IMR-90 (cell line): ENCODE measurements at regions not wholly inside any gene's neighbourhood (a gene's known extent, or its start where the extent isn't known, plus 50 kb on each side); places are given as distances from the start of the nearest gene placed in this dataset.

Source experiments
- ATAC-seq: fragments of 200-7000 bp; cut with Tn5 transposase; 2 replicates; pipeline ENCODE4 v1.9.1; 2020; ENCODE audit warnings: low read depth, mild to moderate bottlenecking, moderate library complexity
- BruUV-seq: library from RNA; stranded (reverse); fragments of 400-500 nt; replicated peaks from 2 replicates; lab custom pipeline; 2021; lab: Mats Ljungman, UMichigan
- CTCF ChIA-PET: fragments of 300-600 bp; formaldehyde crosslinking; extraction: SDS; loops from one replicate; lab custom pipeline; 2021; ENCODE audit warnings: antibody characterized with exemption; lab: Yijun Ruan, JAX
- POLR2A ChIA-PET: fragments of 300-600 bp; sonication (Branson Sonifier 250); formaldehyde crosslinking; loops from one replicate; lab custom pipeline; 2022; ENCODE audit warnings: antibody characterized with exemption; ENCODE audit not compliant: unreplicated experiment; lab: Charles Lee
- DNase-seq: peaks from one replicate; pipeline ENCODE4 v3.0.0; 2013
- H2AFZ ChIP-seq: replicated peaks from 2 replicates; pipeline ENCODE3; 2013; ENCODE audit warnings: low read length, mild to moderate bottlenecking; ENCODE audit not compliant: poor library complexity
- H2AK5ac ChIP-seq: 2 replicates; pipeline ENCODE4 v1.6.1; 2013; ENCODE audit warnings: low read depth, low read length, inconsistent platforms
- H2AK9ac ChIP-seq: replicated peaks from 2 replicates; pipeline ENCODE3; 2013; ENCODE audit warnings: mild to moderate bottlenecking, low read depth, low read length, moderate library complexity; ENCODE audit not compliant: poor library complexity
- H2BK120ac ChIP-seq: 2 replicates; pipeline ENCODE4 v1.6.1; 2013; ENCODE audit warnings: low read depth, low read length, inconsistent platforms
- H2BK15ac ChIP-seq: 3 replicates; pipeline ENCODE4 v1.6.1; 2013; ENCODE audit warnings: low read depth, low read length, inconsistent platforms
- H2BK20ac ChIP-seq: 2 replicates; pipeline ENCODE4 v1.6.1; 2013; ENCODE audit warnings: low read depth, mild to moderate bottlenecking, inconsistent platforms, low read length, moderate library complexity
- H2BK5ac ChIP-seq: 2 replicates; pipeline ENCODE4 v1.6.1; 2013; ENCODE audit warnings: mild to moderate bottlenecking, low read depth, low read length, inconsistent platforms; ENCODE audit not compliant: poor library complexity, severe bottlenecking
- H3K14ac ChIP-seq: replicated peaks from 2 replicates; pipeline ENCODE4 v1.6.1; 2013; ENCODE audit warnings: low read depth, low read length, inconsistent platforms
- H3K18ac ChIP-seq: 2 replicates; pipeline ENCODE4 v1.6.1; 2013; ENCODE audit warnings: low read depth, low read length, control low read depth
- H3K23ac ChIP-seq: 2 replicates; pipeline ENCODE4 v1.6.1; 2013; ENCODE audit warnings: low read depth, low read length, inconsistent platforms
- H3K27ac ChIP-seq: 2 replicates; pipeline ENCODE4 v1.5.1; 2013; ENCODE audit warnings: mild to moderate bottlenecking, control low read depth, low read length; ENCODE audit not compliant: insufficient read depth
- H3K27me3 ChIP-seq: 2 replicates; pipeline ENCODE4 v1.6.1; 2013; ENCODE audit warnings: low read length; ENCODE audit not compliant: control insufficient read depth, insufficient read depth
- H3K36me3 ChIP-seq: 2 replicates; pipeline ENCODE4 v1.6.1; 2013; ENCODE audit warnings: low read length, mixed read lengths; ENCODE audit not compliant: control insufficient read depth, insufficient read depth
- H3K4ac ChIP-seq: 2 replicates; pipeline ENCODE4 v1.6.1; 2013; ENCODE audit warnings: low read depth, low read length, inconsistent platforms
- H3K4me1 ChIP-seq: 2 replicates; pipeline ENCODE4 v1.6.1; 2013; ENCODE audit warnings: low read length, mixed read lengths; ENCODE audit not compliant: control insufficient read depth, insufficient read depth
- H3K4me2 ChIP-seq: 2 replicates; pipeline ENCODE4 v1.6.1; 2013; ENCODE audit warnings: low read depth, mild to moderate bottlenecking, control low read depth, low read length, moderate library complexity
- H3K4me3 ChIP-seq: 2 replicates; pipeline ENCODE4 v1.5.1; 2013; ENCODE audit warnings: low read depth, mild to moderate bottlenecking, control low read depth, low read length, moderate library complexity; ENCODE audit not compliant: insufficient read depth
- H3K56ac ChIP-seq: 2 replicates; pipeline ENCODE4 v1.6.1; 2013; ENCODE audit warnings: low read length, inconsistent platforms; ENCODE audit not compliant: insufficient read depth; ENCODE audit errors: extremely low read depth
- H3K79me1 ChIP-seq, 2 experiments: 2 replicates each; pipeline ENCODE4 v1.6.1; 2013; ENCODE audit warnings: low read length in 2 of 2, inconsistent platforms in 1 of 2, low read depth in 1 of 2
- H3K9ac ChIP-seq: 2 replicates; pipeline ENCODE4 v1.6.1; 2013; ENCODE audit warnings: low read depth, low read length, control low read depth
- H3K9me1 ChIP-seq: 2 replicates; pipeline ENCODE4 v1.6.1; 2013; ENCODE audit warnings: low read length, inconsistent platforms; ENCODE audit not compliant: insufficient read depth
- H3K9me3 ChIP-seq: 2 replicates; pipeline ENCODE4 v1.6.1; 2013; ENCODE audit warnings: low read length; ENCODE audit not compliant: control insufficient read depth, insufficient read depth
- H4K20me1 ChIP-seq: 2 replicates; pipeline ENCODE4 v1.6.1; 2013; ENCODE audit warnings: low read length, inconsistent platforms; ENCODE audit not compliant: insufficient read depth
- H4K5ac ChIP-seq: 2 replicates; pipeline ENCODE4 v1.6.1; 2013; ENCODE audit warnings: mild to moderate bottlenecking, low read depth, low read length, control low read depth
- H4K8ac ChIP-seq, 2 experiments: 2 replicates each; pipeline ENCODE4 v1.6.1; 2013; ENCODE audit warnings: low read depth in 2 of 2, low read length in 2 of 2, control low read depth in 1 of 2, inconsistent platforms in 1 of 2
- H4K91ac ChIP-seq: 2 replicates; pipeline ENCODE4 v1.6.1; 2013; ENCODE audit warnings: low read depth, low read length, inconsistent platforms; ENCODE audit not compliant: insufficient read depth
- USF2 ChIP-seq: fragments of 150-350 bp; IDR thresholded peaks from 2 replicates; pipeline ENCODE4 v1.6.1; 2017; ENCODE audit warnings: mild to moderate bottlenecking, antibody characterized with exemption, low read length, low read depth
- WGBS, 2 experiments: methylation state at CpG; one replicate each; pipeline versions ENCODE4 v1.1.5 to v1.1.7; 2013; ENCODE audit warnings: missing lambda C conversion rate in 2 of 2; ENCODE audit not compliant: insufficient read length in 1 of 2; ENCODE audit errors: extremely low coverage in 2 of 2; 5-methylcytosine and 5-hydroxymethylcytosine counted together
- dilution Hi-C: fragments of 300-500 bp; cut with HindIII; formaldehyde crosslinking; loops from one replicate; pipeline ENCODE4 v1.14.3; 2018; ENCODE audit warnings: low sequenced_read_pairs; ENCODE audit not compliant: unreplicated experiment
- in situ Hi-C: fragments of 300-500 bp; cut with MboI; formaldehyde crosslinking; loops from 3 replicates; pipeline ENCODE4 v1.14.3; 2019; ENCODE audit warnings: low sequenced_read_pairs, inconsistent platforms, mixed read lengths
- intact Hi-C: fragments of 100-400 bp; cut with micrococcal nuclease; formaldehyde crosslinking; loops from 2 replicates; pipeline ENCODE4 v1.10.0; 2022

- Histone ChIP-seq H4K8ac (no peak overlapping the region), H3K56ac (no peak overlapping the region), H3K9me3 (peaks cover 8% of the 10 kb centered on the region; the same call in 1 of the 2 replicates), H2BK15ac (no peak overlapping the region), H3K9ac (no peak overlapping the region), H2AK9ac (no peak overlapping the region), H3K4me3 (no peak overlapping the region), H2AK5ac (no peak overlapping the region), H2BK5ac (no peak overlapping the region), H3K14ac (no peak overlapping the region), H3K36me3 (no peaks in the 10 kb centered on the region), H2BK120ac (no peak overlapping the region), H4K5ac (no peak overlapping the region), H4K20me1 (no peaks in the 10 kb centered on the region), H3K4ac (no peak overlapping the region), H3K9me1 (no peaks in the 10 kb centered on the region), H2AFZ (no peak overlapping the region), H3K4me1 (no peaks in the 10 kb centered on the region), H3K18ac (no peak overlapping the region), H3K23ac (no peak overlapping the region), H2BK20ac (no peak overlapping the region), H4K91ac (no peak overlapping the region), H3K79me1 (no peaks in the 10 kb centered on the region), H3K4me2 (no peak overlapping the region), H3K27ac (no peak overlapping the region), H3K27me3 (no peaks in the 10 kb centered on the region)
- dilution Hi-C loops (no loop called here), intact Hi-C loops (no loop called here), in situ Hi-C loops (no loop called here)
- POLR2A ChIA-PET = no interaction called here
- CTCF ChIA-PET = no interaction called here
- no CpG with 5 or more reads among the region's 3 CpGs for WGBS, 2 experiments
- BruUV-seq = no TSS peak
- ATAC-seq = no peak
- TF ChIP-seq USF2 = no peak
- DNase-seq = no peak
These were observed 438.2 kb downstream of the BUD13 start for GRCh38 chr11:116334596-116334995.
